Omental fat pad (tissue), 3 donors: ENCODE measurements at regions not wholly inside any gene's neighbourhood (a gene's known extent, or its start where the extent isn't known, plus 50 kb on each side); places are given as distances from the start of the nearest gene placed in this dataset.

Experiments used
- ATAC-seq: fragments of 150-250 bp; one replicate; pipeline ENCODE4 v1.9.1; 2016; ENCODE audit warnings: mild to moderate bottlenecking, moderate library complexity; ENCODE audit not compliant: low FRiP score
- DNase-seq: peaks from one replicate; pipeline ENCODE4 v3.0.0-alpha.2; 2019; ENCODE audit warnings: low spot score
- CTCF ChIP-seq, 3 donors: fragments of 450-650 bp; IDR thresholded peaks; one replicate each; pipeline ENCODE4 v1.5.1; 2016 to 2017; ENCODE audit warnings: antibody characterized with exemption in 3 of 3, mild to moderate bottlenecking in 3 of 3, moderate library complexity in 2 of 3

- no peak for TF ChIP-seq CTCF (IDR thresholded peaks at IDR 0.05)
- ATAC-seq (no peak), DNase-seq (no peak)
These were observed 648.3 kb upstream of the ATXN8OS start for GRCh38 chr13:69459346-69459745.

- ATAC-seq (no peak), DNase-seq (no peak)
These were observed 649.6 kb upstream of the ATXN8OS start for GRCh38 chr13:69458013-69458412.

GRCh38 chr13:69450245-69450644, 657.4 kb upstream of the ATXN8OS start:
- no peak for TF ChIP-seq CTCF (IDR thresholded peaks at IDR 0.05)
- no peak for ATAC-seq
- no peak for DNase-seq

More at GRCh38 chr13:69458013-69458412, 649.6 kb upstream of the ATXN8OS start:
- no peak for TF ChIP-seq CTCF (IDR thresholded peaks at IDR 0.05)

GRCh38 chr13:69425235-69425634, 682.4 kb upstream of the ATXN8OS start:
- no peak for TF ChIP-seq CTCF (IDR thresholded peaks at IDR 0.05)
- DNase-seq (no peak), ATAC-seq (no peak)

GRCh38 chr13:69423844-69424243, 683.8 kb upstream of the ATXN8OS start:
- ATAC-seq (no peak), DNase-seq (no peak)
- no peak for TF ChIP-seq CTCF (IDR thresholded peaks at IDR 0.05)

- no peak for ATAC-seq
- DNase-seq: no peak
- no peak for TF ChIP-seq CTCF (IDR thresholded peaks at IDR 0.05)
These were observed 689.3 kb upstream of the ATXN8OS start for GRCh38 chr13:69418319-69418718.

GRCh38 chr13:69410761-69411160, 696.9 kb upstream of the ATXN8OS start:
- no peak for DNase-seq
- no peak for ATAC-seq
- no peak for TF ChIP-seq CTCF (IDR thresholded peaks at IDR 0.05)
